Neural crest cell (in vitro differentiated cells): ENCODE measurements at regions not wholly inside any gene's neighbourhood (a gene's known extent, or its start where the extent isn't known, plus 50 kb on each side); places are given as distances from the start of the nearest gene placed in this dataset.

Experiments
- DNase-seq: peaks from one replicate; pipeline ENCODE4 v3.0.0; 2021; ENCODE audit warnings: low read depth, mixed read lengths, low spot score
- H3K27ac Mint-ChIP-seq: one replicate; pipeline ENCODE4 v1.8.0; 2021; ENCODE audit warnings: mild to moderate bottlenecking, mixed read lengths; ENCODE audit not compliant: unreplicated experiment
- H3K27me3 Mint-ChIP-seq: 2 replicates; pipeline ENCODE4 v1.8.0; 2021; ENCODE audit warnings: low read depth, mild to moderate bottlenecking, mixed read lengths
- H3K36me3 Mint-ChIP-seq: 2 replicates; pipeline ENCODE4 v1.8.0; 2021; ENCODE audit warnings: low read depth, mild to moderate bottlenecking, mixed read lengths
- H3K4me1 Mint-ChIP-seq: 2 replicates; pipeline ENCODE4 v1.8.0; 2021; ENCODE audit warnings: mixed read lengths
- H3K4me3 Mint-ChIP-seq: one replicate; pipeline ENCODE4 v1.8.0; 2021; ENCODE audit warnings: mild to moderate bottlenecking, mixed read lengths
- H3K9me3 Mint-ChIP-seq: 2 replicates; pipeline ENCODE4 v1.8.0; 2021; ENCODE audit warnings: mixed read lengths
- TF ChIP-seq, protein P1 (sequence below): fragments of 200-600 bp; sonication (generic); conservative IDR thresholded peaks from 2 replicates; pipeline ENCODE4 v1.5.0; 2021; ENCODE audit warnings: antibody characterized with exemption, mild to moderate bottlenecking

DNA sequence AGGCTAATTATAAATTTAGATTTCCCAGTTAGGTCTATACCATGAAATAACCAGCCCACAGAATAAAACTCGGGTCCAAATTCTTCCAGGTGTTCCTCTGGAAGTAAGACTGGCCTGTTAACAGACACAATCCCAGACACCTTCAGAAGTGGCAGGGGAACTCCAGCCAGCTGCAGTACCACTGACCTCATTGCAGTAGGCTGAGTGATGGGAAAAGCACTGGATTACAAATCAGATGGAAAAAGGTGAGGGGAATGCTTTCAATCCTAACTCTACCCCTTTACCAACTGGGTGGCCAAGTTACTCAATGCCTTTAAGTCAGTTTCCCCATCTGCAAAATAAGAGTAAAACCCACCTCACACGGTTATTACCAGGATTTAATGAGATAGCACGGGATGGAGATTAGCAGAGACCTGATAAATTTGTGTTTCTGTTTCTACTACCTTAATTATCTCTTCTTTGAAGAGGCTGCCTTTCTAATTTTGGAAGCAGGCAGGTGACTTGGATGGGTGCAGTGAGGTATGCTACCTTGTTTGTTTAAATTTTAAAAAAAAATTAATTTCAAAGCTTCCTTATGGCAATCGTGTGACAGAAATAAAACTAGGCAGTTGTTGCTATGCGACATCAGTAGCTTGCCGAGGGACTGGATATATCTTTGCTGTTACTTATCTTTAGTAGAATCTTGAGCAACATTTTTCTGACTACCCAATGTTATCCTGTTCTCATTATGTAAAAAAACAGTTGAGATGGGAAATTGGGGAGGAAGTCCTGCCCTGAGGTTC, 167.3 kb upstream of the GRIN2B start:
- no peak overlapping the region for H3K27ac Mint-ChIP-seq
- peaks cover 4% of the 10 kb centered on the region for H3K4me1 Mint-ChIP-seq
- H3K27me3 Mint-ChIP-seq: no peaks in the 10 kb centered on the region
- peaks cover 6% of the 10 kb centered on the region for H3K9me3 Mint-ChIP-seq
- no peaks in the 10 kb centered on the region for H3K36me3 Mint-ChIP-seq
- no peak overlapping the region for H3K4me3 Mint-ChIP-seq
- DNase-seq: no peak
- TF ChIP-seq, protein P1, sequence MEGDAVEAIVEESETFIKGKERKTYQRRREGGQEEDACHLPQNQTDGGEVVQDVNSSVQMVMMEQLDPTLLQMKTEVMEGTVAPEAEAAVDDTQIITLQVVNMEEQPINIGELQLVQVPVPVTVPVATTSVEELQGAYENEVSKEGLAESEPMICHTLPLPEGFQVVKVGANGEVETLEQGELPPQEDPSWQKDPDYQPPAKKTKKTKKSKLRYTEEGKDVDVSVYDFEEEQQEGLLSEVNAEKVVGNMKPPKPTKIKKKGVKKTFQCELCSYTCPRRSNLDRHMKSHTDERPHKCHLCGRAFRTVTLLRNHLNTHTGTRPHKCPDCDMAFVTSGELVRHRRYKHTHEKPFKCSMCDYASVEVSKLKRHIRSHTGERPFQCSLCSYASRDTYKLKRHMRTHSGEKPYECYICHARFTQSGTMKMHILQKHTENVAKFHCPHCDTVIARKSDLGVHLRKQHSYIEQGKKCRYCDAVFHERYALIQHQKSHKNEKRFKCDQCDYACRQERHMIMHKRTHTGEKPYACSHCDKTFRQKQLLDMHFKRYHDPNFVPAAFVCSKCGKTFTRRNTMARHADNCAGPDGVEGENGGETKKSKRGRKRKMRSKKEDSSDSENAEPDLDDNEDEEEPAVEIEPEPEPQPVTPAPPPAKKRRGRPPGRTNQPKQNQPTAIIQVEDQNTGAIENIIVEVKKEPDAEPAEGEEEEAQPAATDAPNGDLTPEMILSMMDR: no peak

DNA sequence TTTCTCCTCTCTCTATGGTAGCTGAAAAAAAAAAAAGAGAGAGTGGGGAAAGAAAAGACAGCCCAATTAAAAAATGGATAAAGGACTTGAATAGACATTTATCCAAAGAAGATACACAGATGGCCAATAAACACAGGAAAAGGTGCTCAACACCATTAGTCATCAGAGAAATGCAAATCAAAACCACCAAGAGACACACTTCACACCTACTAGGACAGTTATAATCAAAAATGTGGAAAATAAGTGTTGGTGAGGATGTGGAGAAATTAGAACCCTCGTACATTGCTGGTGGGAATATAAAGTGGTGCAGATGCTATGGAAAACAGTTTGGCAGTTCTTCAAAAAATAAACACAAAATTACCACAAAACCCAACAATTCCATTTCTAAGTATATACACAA, 172.4 kb upstream of the GRIN2B start:
- no peak overlapping the region for H3K27ac Mint-ChIP-seq
- no peak for DNase-seq
- no peaks in the 10 kb centered on the region for H3K36me3 Mint-ChIP-seq
- H3K9me3 Mint-ChIP-seq: no peaks in the 10 kb centered on the region
- TF ChIP-seq, protein P1: no peak
- H3K27me3 Mint-ChIP-seq: no peaks in the 10 kb centered on the region
- no peaks in the 10 kb centered on the region for H3K4me1 Mint-ChIP-seq
- H3K4me3 Mint-ChIP-seq: no peak overlapping the region

DNA sequence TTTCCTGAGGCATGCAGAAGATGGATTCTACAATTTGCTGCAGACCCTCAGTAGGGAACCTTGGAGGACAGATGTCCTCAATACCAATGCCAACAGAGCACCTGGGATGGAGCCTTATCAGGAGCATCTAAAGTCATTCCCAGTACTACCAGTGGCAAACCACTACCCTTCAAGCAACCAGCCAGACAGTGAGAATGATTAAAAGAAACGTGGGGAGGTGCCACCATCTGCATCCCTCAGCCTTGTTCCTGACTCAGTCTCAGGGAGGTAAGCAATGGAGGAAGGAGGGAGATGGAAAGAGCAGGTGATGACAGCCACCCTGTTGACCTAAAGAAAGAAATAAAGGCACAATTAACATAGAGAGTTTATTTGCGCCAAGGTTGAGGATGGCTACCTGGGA, 175.2 kb upstream of the GRIN2B start:
- Mint-ChIP-seq H3K9me3 (no peaks in the 10 kb centered on the region), H3K27me3 (no peaks in the 10 kb centered on the region), H3K27ac (no peak overlapping the region), H3K36me3 (no peaks in the 10 kb centered on the region), H3K4me3 (no peak overlapping the region), H3K4me1 (no peaks in the 10 kb centered on the region)
- no peak for DNase-seq
- TF ChIP-seq, protein P1: no peak

DNA sequence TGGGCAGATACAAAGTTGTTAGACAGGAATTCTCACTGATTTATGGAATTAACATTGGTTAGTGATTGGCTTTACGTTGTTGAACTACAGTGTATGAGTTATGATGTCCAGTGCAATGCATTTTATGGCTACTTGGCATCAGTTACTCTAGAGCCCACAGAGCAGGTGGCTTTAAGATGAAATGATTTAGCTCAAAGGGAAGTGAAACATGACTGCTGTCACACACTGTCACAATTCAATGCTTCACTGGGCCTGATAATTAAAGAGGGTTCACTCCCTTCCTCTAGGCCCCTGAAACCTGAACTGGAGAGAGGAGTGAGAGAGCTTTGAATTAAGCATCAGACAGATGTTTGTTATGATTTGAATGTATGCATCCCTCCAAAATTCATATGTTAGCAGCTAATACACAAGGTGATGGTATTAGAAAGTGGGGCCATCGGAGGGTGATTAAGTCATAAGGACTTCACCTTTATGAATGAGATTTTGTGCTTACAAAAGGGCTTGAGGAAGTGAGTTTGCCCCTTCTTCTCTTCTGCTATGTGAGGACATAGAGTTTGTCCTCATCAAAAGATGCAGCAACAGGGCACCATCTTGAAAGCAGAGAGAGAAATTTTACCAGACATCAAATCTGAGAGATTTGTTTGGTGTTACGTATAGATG, 175.8 kb upstream of the GRIN2B start:
- Mint-ChIP-seq H3K36me3 (no peaks in the 10 kb centered on the region), H3K27ac (no peak overlapping the region), H3K9me3 (no peaks in the 10 kb centered on the region), H3K27me3 (no peaks in the 10 kb centered on the region), H3K4me1 (no peaks in the 10 kb centered on the region), H3K4me3 (no peak overlapping the region)
- TF ChIP-seq, protein P1: no peak
- DNase-seq: no peak

DNA sequence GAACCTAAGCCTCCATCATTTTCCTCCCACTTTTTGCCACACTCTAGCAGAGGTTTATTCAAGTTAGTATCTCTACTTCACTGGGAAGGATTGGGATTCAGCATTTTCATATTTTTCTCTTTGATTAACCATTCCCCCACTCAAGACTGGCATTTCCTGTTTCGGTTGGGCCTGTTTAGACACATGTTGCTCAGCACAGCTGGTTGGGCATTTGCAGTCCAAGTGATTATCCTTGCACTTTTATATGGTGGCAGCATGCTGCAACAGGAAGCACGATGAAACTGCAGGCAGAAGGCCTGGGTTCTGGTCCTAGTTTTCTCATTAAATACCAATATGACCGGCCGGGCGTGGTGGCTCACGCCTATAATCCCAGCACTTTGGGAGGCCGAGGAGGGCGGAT, 182.9 kb upstream of the GRIN2B start:
- Mint-ChIP-seq H3K4me3 (no peak overlapping the region), H3K27ac (no peak overlapping the region), H3K4me1 (peaks cover 6% of the 10 kb centered on the region), H3K27me3 (peaks cover 9% of the 10 kb centered on the region), H3K9me3 (no peaks in the 10 kb centered on the region), H3K36me3 (no peaks in the 10 kb centered on the region)
- no peak for DNase-seq
- TF ChIP-seq, protein P1: no peak
